HG03460 (cell line): ENCODE measurements at regions not wholly inside any gene's neighbourhood (a gene's known extent, or its start where the extent isn't known, plus 50 kb on each side); places are given as distances from the start of the nearest gene placed in this dataset.

Experiments used
- ATAC-seq: cut with Tn5 transposase; IDR thresholded peaks from one replicate; pipeline ENCODE4 v1.9.1; 2021; ENCODE audit not compliant: unreplicated experiment

GRCh38 chr3:82773207-82773606 is 1011.8 kb upstream of the GBE1 start:
- ATAC-seq: no peak

DNA sequence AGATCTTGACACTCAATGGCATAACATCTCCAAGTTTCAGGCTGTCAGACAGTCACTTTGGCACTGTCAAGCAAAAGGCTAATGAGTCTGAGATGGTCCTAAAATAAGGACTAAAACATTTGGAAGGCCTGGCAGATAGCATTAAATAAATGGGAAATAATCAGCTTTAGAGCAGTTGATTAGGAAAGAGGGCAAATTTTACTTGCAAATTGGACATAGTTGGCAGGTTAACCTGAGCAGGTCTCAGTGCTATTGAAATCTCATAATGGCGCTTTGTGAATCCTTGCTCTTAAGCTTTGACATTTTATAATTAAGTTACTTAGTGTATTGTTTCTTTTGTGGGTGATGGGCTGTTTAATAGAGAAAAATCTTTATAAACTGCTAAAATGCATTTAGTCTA is 1003.1 kb upstream of the GBE1 start:
- ATAC-seq: no peak

GRCh38 chr3:82761858-82762257 is 1000.4 kb upstream of the GBE1 start:
- no peak for ATAC-seq

DNA sequence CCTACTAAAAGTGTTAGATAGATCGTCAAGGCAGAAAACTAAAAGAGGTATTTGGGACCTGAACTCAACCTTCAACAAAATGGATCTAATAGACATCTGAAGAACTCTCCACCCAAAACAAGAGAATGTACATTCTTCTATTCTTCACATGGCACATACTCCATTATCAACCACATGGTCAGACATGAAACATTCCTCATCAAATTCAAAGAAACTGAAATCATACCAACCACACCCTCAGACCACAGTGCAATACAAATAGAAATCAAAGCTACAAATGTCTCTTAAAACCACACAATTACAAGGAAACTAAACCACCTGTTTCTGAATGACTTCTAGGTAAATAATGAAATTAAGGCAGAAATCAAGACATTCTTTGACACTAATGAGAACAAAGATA is 984.1 kb upstream of the GBE1 start:
- ATAC-seq: no peak

DNA sequence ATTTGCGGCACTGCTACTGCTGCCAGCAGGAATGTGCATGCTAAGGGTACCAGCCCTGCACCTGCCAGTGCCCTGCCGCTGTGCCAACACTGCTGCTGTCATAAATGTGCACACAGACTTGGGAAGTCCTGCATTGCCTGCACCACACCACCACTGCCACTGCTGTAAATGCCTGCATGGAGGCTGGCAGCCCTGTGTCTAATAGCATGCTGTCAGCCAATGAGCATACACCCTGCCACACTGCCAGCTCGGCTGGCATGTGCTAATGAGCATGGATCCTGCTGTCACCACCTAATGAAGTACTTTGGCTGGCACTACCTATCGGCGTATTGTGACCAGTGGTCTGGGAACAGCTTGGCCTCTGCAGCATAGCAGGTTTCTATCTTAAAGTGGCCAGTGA is 981.8 kb upstream of the GBE1 start:
- ATAC-seq: no peak

GRCh38 chr3:82741346-82741745 is 979.9 kb upstream of the GBE1 start:
- ATAC-seq: no peak

GRCh38 chr3:82739390-82739789 is 977.9 kb upstream of the GBE1 start:
- no peak for ATAC-seq

DNA sequence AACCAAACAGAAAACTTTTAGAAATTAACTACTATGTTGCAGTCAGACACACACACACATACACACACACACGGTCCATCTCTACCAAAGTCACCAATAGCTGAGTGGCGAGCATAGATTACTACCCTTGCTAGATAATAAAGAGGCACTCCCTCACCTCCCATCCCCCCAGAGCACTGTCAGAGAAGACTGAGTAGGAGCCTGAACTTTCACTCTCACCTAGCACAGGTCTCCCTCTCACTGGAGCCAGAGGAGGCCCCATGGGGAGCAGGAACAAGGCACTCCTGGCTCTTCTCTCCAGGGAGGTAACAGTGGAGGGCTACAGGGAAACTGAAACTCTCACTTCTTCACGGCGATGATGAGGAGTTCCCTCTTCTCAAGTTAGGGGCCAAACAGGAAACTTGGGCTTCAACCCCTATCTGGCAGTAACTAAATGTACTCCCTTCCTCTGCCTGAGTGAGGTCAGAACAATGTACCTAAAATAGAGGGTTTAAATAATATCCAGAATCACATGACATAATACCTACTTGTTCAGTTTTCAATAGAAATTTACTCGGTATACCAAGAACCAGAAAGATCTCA is 975.3 kb upstream of the GBE1 start:
- no peak for ATAC-seq

DNA sequence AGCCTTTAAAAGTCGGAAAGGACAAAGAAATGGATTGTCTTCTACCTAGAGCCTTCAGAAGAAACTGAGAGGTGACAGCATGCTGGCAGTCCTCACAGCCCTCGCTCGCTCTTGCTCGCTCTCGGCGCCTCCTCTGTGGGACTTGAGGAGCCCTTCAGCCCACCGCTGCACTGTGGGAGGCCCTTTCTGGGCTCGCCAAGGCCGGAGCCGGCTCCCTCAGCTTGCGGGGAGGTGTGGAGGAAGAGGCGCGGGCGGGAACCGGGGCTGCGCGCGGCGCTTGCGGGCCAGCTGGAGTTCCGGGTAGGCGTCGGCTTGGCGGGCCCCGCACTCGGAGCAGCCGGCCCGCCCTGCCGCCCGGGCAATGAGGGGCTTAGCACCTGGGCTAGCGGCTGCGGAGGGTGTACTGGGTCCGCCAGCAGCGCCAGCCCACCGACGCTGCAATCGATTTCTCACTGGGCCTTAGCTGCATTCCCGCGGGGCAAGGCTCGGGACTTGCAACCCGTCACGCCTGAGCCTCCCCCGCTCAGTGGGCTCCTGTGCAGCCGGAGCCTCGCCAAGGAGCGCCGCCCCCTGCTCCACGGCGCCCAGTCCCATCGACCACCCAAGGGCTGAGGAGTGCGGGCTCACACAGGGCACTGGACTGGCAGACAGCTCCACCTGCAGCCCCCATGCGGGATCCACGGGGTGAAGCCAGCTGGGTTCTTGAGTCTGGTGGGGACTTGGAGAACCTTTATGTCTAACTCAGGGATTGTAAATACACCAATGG is 953.8 kb upstream of the GBE1 start:
- ATAC-seq: no peak

- ATAC-seq: no peak
Measured at GRCh38 chr3:82707035-82707434, 945.6 kb upstream of the GBE1 start.

GRCh38 chr3:82685761-82686160 is 924.3 kb upstream of the GBE1 start:
- no peak for ATAC-seq

- no peak for ATAC-seq
Measured at GRCh38 chr3:82676356-82677026, 915.0 kb upstream of the GBE1 start.

DNA sequence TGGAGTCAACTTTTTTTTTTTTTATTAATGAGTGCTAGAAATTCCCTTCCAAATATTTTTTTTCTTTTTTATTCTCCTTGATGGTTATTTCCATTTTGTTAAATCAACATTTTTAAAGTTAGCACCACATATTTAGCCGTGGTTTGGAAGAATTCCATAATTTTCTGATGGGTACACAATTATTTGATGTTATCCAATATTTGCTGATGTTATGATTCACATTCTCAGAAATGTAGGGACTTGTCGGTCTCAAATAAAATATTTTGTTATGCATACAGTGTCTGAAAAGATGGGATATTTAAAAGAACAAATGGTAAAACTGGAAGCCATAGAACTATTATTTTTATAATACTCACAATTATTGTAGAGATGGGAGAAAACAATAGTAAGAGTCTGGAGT is 911.5 kb upstream of the GBE1 start:
- ATAC-seq: no peak

DNA sequence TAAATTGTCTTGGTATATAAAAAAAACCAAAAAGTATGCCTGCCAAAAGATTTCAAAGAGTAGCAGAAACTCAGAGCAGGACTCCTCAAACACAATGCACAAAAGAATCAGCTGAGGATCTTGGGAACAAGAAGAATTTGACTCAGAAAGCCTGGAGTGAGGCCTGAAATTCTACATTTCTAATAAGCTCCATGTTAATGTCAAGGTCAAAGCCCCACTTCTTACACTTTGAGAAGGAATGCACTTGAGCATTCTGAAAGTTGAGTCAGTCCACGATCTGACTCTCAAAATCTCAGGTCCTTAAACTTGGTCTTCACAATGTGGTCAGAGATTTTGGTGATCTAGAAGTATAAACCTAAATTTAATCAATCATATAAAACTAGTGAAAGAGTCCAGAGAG is 910.0 kb upstream of the GBE1 start:
- no peak for ATAC-seq

- no peak for ATAC-seq
Measured at GRCh38 chr3:82654708-82655107, 893.3 kb upstream of the GBE1 start.

DNA sequence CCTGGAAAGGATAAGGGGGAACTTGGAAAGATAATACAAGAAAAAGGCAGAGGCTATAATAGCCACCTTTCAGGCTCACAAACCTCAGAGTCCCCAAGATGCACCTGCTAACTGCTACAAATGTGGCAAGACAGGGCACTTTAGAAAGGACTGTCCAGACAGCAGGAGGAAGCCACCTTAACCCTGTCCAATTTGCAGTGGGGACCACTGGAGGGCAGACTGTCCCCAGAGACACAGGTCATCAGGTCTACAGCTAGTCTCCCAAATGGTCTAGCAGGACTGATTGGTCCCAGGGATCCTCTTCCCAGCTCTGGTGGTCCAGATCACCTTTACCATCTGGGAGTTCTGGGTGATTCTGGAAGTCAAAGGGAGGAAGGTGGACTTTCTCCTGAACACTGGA is 882.5 kb upstream of the GBE1 start:
- ATAC-seq: no peak

DNA sequence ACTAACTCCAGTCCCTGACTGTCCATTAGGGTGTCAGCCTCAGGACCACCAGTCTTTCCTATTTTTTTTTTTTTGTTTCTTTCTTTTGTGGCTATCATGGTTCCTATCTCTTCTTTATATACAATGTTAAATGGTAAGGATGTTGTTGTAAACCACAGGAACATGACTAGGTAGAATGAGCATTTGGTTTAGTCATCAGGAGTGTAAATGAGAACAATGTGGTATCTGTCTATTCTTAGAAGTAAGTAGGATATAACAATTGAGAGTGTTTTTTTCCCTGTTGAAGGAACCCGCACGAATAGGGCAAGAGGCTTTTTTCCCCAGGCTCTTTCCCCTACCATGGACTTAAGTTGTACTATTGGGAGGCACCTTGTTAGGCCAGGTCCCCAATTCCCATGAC is 880.3 kb upstream of the GBE1 start:
- ATAC-seq: no peak

GRCh38 chr3:82640254-82640653 is 878.8 kb upstream of the GBE1 start:
- ATAC-seq: no peak

DNA sequence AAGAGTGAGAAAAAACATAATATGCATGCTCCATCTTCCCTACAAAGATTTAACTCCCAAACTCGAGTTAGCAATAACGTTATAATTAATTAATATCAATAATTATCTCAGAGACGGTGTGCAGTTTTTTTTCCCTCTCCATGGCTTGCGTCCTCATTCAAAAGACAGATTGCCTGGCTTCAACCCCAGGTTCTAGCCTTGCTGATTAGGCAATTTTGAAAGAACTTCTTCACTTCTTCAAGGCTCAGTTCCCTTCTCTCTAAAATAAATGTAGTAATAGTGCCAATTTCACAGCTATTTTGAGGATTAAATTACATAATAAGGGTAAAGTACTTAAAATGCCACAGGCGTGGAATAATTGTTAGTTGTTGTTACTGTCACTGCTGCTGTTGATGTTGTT is 876.1 kb upstream of the GBE1 start:
- ATAC-seq: no peak

GRCh38 chr3:82636177-82636576 is 874.7 kb upstream of the GBE1 start:
- no peak for ATAC-seq

DNA sequence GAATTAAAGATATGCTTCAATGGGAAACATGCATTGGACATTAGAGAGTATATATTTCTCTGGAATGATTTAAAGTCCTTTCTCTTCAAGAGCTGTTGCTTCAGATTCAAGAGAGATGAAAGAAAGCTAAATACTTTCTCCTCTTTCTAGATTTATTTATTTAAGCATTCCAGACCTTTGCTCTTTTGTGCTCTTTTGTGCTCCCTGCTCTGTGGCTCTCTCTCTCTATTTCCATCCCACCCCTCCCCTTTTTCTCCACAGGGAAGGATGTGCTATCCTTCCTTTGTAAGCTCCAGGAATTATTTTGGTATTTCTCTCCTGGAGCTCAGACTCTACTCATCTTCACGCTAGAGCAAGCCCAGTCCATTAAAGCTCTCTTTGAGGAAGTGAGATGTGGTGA is 871.9 kb upstream of the GBE1 start:
- ATAC-seq: no peak

GRCh38 chr3:82629937-82630336 is 868.5 kb upstream of the GBE1 start:
- no peak for ATAC-seq
